DND-41 (cell line): ENCODE measurements at regions not wholly inside any gene's neighbourhood (a gene's known extent, or its start where the extent isn't known, plus 50 kb on each side); places are given as distances from the start of the nearest gene placed in this dataset.

Source experiments
- EZH2 ChIP-seq: IDR thresholded peaks from 3 replicates; pipeline ENCODE4 v1.6.1; 2012; ENCODE audit warnings: borderline replicate concordance, low read depth, mild to moderate bottlenecking, moderate library complexity, low read length, inconsistent platforms; ENCODE audit not compliant: severe bottlenecking
- TF ChIP-seq, protein P1 (sequence below): IDR thresholded peaks from 2 replicates; pipeline ENCODE4 v1.5.1; 2012; ENCODE audit warnings: borderline replicate concordance, low read length, moderate library complexity, mild to moderate bottlenecking; ENCODE audit not compliant: poor library complexity, severe bottlenecking; ENCODE audit errors: extremely low read depth

DNA sequence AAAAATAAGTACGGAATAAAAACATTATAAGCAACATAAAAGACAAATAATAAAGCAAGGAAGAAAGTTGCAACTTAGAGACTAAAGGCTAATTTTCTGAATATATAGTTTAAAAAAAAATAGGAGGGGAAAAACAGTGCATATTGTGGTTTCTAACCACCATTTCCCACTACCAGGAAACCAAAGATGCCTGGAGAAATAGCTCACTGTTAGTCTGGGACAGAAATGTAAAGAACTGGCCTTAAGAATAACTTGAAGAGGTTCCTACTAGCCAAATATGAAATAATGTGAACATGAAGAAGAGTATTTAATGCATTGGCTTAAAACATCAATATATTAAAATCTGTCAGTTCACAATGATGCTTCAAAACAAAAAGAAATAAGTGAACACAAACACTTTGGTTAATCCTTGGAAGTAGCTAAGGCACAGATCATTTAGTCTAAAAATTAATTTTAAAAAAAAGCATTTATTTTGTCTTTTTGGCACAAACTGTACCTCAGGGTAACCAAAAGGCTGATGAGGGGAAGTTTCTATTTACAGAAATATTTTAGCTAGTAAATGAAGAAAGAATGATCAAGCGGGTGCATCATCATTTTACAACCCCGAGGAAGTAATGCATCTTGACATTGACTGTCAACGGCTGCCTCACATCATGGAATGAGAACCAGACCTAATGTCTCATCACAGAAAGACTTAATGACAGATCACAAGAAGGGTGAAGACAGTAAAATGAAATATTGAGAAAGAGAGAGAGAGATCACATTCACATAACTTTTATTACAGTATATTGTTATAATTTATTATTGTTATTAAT, 297.2 kb upstream of the LDB2 start:
- TF ChIP-seq, protein P1, sequence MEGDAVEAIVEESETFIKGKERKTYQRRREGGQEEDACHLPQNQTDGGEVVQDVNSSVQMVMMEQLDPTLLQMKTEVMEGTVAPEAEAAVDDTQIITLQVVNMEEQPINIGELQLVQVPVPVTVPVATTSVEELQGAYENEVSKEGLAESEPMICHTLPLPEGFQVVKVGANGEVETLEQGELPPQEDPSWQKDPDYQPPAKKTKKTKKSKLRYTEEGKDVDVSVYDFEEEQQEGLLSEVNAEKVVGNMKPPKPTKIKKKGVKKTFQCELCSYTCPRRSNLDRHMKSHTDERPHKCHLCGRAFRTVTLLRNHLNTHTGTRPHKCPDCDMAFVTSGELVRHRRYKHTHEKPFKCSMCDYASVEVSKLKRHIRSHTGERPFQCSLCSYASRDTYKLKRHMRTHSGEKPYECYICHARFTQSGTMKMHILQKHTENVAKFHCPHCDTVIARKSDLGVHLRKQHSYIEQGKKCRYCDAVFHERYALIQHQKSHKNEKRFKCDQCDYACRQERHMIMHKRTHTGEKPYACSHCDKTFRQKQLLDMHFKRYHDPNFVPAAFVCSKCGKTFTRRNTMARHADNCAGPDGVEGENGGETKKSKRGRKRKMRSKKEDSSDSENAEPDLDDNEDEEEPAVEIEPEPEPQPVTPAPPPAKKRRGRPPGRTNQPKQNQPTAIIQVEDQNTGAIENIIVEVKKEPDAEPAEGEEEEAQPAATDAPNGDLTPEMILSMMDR: no peak
- no peak for TF ChIP-seq EZH2
